NCI-H2196 treated with DMSO at 0.1 percent for 48 hours (cell line): ENCODE measurements at regions not wholly inside any gene's neighbourhood (a gene's known extent, or its start where the extent isn't known, plus 50 kb on each side); places are given as distances from the start of the nearest gene placed in this dataset.

Experiments
- DNase-seq: peaks from one replicate; lab custom pipeline; 2025; ENCODE audit not compliant: unreplicated experiment; lab: John Stamatoyannopoulos, UW

- DNase-seq, result peak; percentile 7
These were observed 75.9 kb upstream of the DOCK9 start for GRCh38 chr13:99053636-99054233.

- DNase-seq, result no peak
These were observed 77.4 kb upstream of the DOCK9 start for GRCh38 chr13:99055281-99055680.

GRCh38 chr13:99055735-99056134 lies 77.9 kb upstream of the DOCK9 start:
- no peak for DNase-seq

DNA sequence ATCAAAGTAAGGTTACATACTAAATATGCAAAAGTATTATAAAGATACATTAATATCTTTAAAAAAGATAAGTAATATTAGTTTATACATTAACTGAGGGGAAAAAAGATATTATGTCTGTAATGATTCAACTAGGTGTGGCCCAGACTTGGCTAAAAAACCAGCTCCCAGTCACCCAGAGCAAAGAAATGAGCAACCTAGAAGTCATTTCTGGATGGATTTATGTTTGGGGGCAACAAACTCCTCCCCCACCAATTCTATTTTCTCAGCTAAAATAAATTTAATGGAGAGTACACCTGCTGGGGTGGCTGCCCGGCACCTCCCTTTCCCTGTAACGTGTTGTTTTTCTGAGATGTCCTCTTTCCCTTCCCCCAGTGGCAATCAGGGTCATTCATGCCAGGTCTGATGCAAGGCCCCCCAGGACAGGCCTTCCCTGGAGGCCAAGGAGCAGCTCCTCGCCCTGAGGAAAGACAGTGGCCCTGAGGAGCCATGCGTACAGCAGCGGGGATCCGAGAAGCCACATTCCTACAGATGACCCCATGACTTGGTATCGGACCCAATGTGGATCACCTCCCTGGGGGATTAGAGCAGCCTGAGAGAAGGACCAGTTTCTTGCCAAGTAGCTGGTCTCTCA lies 78.6 kb upstream of the DOCK9 start:
- DNase-seq, result no peak

- DNase-seq, result no peak
These were observed 79.6 kb upstream of the DOCK9 start for GRCh38 chr13:99057310-99057975.

DNA sequence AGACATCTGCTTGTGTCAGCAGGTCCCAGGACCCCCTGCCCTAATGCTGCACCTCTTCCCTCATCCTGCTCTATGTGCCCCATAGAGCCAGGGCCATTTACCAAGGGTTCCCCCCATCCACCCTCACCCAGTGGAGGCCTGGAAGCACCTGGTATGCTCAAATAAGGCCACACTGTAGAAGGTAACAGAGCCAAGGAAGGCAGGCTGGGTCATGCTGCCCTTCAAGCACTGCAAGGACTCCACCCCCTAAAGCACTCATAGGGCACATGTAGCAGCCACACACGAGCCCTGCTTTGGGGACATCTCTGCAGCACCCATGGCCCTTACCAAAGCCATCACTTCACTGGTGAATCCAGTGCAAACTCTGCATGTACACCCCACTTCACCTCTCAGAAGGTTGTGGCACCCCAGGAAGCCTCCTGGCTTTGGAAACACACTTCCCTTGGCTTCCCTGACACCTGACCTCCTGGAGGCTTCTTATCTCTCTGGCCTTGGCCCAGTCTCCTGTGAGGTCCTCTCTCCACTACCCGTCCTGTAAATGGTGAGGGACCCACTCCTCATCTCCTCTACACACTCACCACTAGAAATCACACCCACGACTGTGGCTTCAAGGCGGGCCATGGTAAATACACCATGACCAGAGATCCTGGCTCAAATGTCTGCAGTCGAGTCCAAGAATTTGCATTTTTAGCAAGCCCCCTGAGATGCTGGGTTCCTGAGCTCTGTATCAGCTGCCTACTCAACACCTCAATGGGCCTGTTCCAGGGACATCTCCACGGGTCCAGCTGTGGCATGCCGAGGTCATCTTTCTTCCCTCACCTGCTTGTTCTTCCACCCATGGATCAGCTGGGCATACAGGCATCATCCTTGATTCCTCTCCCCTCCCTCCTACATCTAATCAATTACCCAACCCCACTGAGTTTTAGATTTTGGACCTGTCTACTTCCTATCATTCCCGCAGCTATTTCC lies 80.9 kb upstream of the DOCK9 start:
- no peak for DNase-seq

- DNase-seq, result no peak
These were observed 81.7 kb upstream of the DOCK9 start for GRCh38 chr13:99059498-99060075.

GRCh38 chr13:99061411-99061810 lies 83.5 kb upstream of the DOCK9 start:
- DNase-seq, result no peak

DNA sequence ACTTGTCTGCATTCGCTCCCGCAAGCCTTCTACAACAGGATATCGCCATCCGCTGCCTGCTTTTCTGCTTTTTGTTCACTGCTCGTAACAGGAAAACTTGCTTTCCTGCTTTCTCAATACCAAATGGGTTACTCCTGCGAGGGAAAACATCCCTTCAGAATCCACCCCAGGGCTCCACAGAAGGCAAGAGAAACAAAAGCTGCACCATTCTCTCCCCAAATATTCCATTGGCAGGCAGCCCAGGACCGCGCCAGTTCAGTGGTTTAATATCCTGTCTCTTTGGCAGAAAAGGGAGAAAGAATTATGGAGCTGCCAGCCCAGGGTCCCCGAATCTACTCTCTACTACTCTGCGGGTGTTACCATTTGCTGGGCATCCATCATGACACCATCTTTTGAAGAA lies 84.7 kb upstream of the DOCK9 start:
- DNase-seq, result no peak

- DNase-seq, result no peak
These were observed 85.3 kb upstream of the DOCK9 start for GRCh38 chr13:99063178-99063577.

DNA sequence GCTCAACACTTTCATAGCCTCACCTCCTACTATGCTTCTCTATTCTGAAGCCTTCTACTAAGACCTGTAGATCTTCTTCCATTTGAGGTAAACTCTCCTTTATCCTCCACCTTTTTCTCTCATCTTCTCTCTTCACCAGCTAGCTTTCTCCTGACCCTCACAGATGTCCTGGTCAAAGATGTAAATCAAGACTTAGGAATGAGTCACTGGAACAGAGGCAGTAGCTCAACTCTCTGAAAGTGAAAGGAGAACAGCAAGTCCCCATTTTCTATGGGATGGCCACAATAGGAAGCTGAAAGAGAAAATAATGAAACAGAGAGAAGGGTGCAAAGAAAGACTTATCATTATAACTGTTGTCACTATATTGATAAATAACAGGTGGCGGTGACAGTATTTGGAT lies 86.1 kb upstream of the DOCK9 start:
- DNase-seq, result no peak

DNA sequence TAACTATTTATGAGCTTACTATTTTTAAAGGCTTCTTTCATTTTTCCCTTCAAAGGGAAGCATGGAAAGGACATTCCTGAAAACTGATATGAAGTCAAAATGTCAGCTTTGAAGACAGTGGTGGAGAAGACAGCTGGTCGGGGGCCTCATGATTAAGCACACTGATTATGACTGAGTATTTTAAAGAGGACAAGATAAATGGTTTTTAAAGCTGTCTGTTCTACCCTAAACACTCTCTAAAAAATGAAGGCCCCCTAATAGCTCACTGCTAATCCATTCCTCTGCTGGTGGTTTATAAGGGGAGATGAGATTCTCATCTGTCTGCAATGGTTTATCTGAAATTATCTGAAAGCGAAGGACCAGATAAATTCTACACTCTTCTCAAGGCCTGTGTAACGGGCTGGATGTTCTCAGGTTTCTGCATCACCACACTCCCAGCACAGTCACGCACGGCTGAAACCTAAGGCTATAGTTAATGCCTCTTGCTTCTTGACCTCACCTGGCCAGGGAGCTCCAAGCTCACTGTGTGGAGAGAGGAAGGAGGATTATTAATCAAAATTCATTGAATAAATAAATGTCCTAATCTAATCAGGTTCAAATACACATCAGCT lies 86.9 kb upstream of the DOCK9 start:
- DNase-seq, result no peak

GRCh38 chr13:99065235-99066015 lies 87.6 kb upstream of the DOCK9 start:
- DNase-seq, result no peak

DNA sequence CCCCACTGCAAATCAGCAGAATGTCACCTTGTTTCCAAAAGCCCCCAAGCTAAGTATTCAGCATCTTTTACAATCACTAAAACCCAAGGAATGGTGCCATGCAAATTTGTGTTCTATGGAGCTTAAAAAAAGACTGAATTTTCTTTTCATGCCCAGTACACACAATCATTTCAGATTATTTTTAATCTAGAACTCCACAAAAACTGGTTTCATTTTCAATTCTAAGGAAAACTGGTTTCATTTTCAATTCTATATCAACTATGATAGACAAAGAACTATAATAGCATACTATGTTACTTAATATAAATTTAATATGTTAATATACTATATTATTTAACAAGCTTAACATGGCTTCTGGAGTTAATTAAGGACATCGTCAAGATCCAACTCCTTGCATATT lies 88.4 kb upstream of the DOCK9 start:
- DNase-seq, result no peak

DNA sequence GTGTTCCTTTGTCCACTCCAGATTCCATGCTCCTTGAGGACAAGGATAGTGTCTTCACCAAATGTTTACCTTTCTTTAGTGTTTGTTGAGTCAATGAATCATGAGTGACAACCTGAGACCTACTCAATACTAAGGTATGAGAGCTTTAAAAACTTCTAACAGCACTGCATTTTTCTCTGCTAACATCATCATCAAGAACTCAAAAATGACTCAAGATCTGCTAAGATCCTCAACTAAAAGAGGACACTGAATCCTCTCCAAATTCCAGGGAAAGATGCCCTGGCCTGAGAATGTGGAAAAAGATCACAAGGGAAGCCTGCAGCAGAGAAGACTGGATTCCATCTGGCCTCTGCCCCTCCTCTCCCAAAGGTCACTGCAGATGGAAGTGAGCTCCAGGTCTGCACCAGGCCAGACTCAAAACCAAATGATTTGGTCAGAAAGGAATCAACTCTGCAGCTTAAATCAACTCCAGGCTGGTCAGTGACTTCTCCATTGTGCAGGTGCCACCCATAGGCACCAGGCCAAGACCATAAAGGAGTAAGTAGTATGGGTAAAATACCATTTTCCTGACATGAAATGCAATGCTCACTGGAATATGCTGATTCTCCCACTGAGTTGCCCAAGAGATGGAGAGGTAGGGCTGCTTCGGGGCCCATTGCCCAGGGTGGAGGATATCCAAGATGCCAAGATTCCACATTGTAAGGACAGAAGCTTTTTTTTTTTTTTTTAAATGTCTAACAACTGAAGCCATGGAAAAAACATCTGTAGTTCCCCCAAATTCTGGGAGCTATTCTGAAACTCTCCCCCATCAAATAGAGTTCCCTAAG lies 89.5 kb upstream of the DOCK9 start:
- DNase-seq, result no peak

- DNase-seq, result no peak
These were observed 93.3 kb upstream of the DOCK9 start for GRCh38 chr13:99071211-99071610.

GRCh38 chr13:99071666-99072065 lies 93.8 kb upstream of the DOCK9 start:
- DNase-seq, result no peak

DNA sequence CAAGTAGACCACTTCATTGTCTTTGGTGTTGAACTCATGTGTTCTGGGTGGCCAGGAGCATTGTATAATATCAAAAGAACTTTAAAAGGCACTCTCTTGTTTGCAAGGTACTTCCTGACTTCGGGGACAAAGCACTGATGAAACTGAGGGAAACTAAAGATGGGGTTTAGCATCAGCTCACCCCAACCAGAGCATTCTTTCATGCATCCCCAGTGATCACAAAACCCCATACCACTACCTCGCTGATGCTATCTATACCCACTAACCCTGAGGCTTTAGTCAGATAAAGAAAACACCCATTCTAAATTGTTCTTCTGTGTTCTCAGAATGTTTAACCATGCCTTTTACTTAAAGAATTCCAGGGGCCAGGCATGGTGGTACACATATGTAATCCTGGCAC lies 94.5 kb upstream of the DOCK9 start:
- DNase-seq, result no peak

DNA sequence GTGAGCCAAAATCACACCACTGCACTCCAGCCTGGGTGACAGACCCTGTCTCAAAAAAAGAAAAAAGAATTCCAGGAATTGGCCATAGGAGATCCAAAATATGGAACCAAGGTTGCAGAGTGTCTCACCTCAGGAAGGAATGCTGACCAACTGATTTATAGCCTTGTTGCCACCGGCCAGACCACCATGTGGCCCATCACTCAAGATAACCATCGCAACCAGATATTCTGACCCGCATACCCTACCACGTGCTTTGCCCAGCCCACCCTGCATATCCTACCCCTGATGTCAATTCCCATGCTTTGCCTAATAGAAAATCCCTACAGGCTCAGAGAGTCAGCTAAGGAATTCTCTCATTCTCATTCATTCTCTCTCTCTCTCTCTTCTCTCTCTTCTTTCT lies 95.1 kb upstream of the DOCK9 start:
- DNase-seq, result no peak
